Panc1 (cell line): ENCODE measurements at regions not wholly inside any gene's neighbourhood (a gene's known extent, or its start where the extent isn't known, plus 50 kb on each side); places are given as distances from the start of the nearest gene placed in this dataset.

ENCODE experiments used
- ATAC-seq: fragments of 200-7000 bp; cut with Tn5 transposase; 2 replicates; pipeline ENCODE4 v1.9.1; 2020; ENCODE audit warnings: mild to moderate bottlenecking, moderate library complexity
- BruUV-seq: library from RNA; stranded (reverse); fragments of 400-500 nt; replicated peaks from 2 replicates; lab custom pipeline; 2021; lab: Mats Ljungman, UMichigan
- CTCF ChIA-PET: fragments of 300-600 bp; sonication (Branson Sonifier 250); formaldehyde crosslinking; loops from one replicate; lab custom pipeline; 2022; ENCODE audit warnings: antibody characterized with exemption; lab: Charles Lee
- POLR2A ChIA-PET: fragments of 300-600 bp; sonication (Branson Sonifier 250); formaldehyde crosslinking; loops from one replicate; lab custom pipeline; 2022; ENCODE audit warnings: antibody characterized with exemption; lab: Charles Lee
- DNase-seq: peaks from one replicate; pipeline ENCODE4 v3.0.0-alpha.2; 2010; ENCODE audit warnings: low read depth, low spot score
- H3K27ac ChIP-seq: 2 replicates; pipeline ENCODE4 v1.5.1; 2011; ENCODE audit warnings: mild to moderate bottlenecking, low read length, inconsistent platforms
- H3K27me3 ChIP-seq: fragments of 200-500 bp; sonication (Bioruptor generic); 2 replicates; pipeline ENCODE4 v1.6.0; 2014; ENCODE audit warnings: low read length, inconsistent platforms; ENCODE audit not compliant: control insufficient read depth, insufficient read depth
- H3K36me3 ChIP-seq: fragments of 200-500 bp; sonication (Bioruptor generic); 2 replicates; pipeline ENCODE4 v1.5.1; 2014; ENCODE audit warnings: inconsistent platforms, mild to moderate bottlenecking, low read length, moderate library complexity; ENCODE audit not compliant: control insufficient read depth, insufficient read depth
- H3K4me1 ChIP-seq: 2 replicates; pipeline ENCODE4 v1.5.1; 2011; ENCODE audit warnings: inconsistent platforms, mild to moderate bottlenecking, low read length, moderate library complexity; ENCODE audit not compliant: control insufficient read depth, insufficient read depth
- H3K4me3 ChIP-seq, 2 experiments: 2 replicates each; pipeline ENCODE4 v1.5.1; 2011 to 2012; ENCODE audit warnings: low read depth in 2 of 2, low read length in 2 of 2, mild to moderate bottlenecking in 2 of 2, inconsistent platforms in 1 of 2, moderate library complexity in 1 of 2
- H3K9me3 ChIP-seq: fragments of 200-500 bp; sonication (Bioruptor generic); 2 replicates; pipeline ENCODE4 v1.5.1; 2014; ENCODE audit warnings: low read depth, mild to moderate bottlenecking, inconsistent platforms, low read length, moderate library complexity; ENCODE audit not compliant: control insufficient read depth, insufficient read depth
- CTCF ChIP-seq: fragments of 450-650 bp; IDR thresholded peaks from 2 replicates; pipeline ENCODE4 v1.5.1; 2017; ENCODE audit warnings: mild to moderate bottlenecking
- POLR2AphosphoS5 ChIP-seq: IDR thresholded peaks from 2 replicates; pipeline ENCODE4 v1.6.1; 2012; ENCODE audit warnings: mild to moderate bottlenecking, low read depth, low read length, moderate library complexity
- REST ChIP-seq, 2 experiments: IDR thresholded peaks; 2 replicates each; pipeline ENCODE4 v1.6.1; 2011 to 2012; ENCODE audit warnings: low read depth in 2 of 2, control low read depth in 1 of 2, low read length in 1 of 2, mild to moderate bottlenecking in 1 of 2, moderate library complexity in 1 of 2; ENCODE audit not compliant: insufficient read depth in 1 of 2
- SIN3A ChIP-seq: IDR thresholded peaks from 2 replicates; pipeline ENCODE4 v1.6.1; 2012; ENCODE audit warnings: low read depth, mild to moderate bottlenecking, low read length, moderate library complexity, borderline replicate concordance; ENCODE audit not compliant: insufficient read depth
- TCF7L2 ChIP-seq: IDR thresholded peaks from 2 replicates; pipeline ENCODE4 v1.6.1; 2011; ENCODE audit warnings: mild to moderate bottlenecking, low read depth, low read length, inconsistent platforms
- in situ Hi-C: cut with HindIII; loops from 2 replicates; pipeline ENCODE4 v1.10.0; 2016; ENCODE audit warnings: low sequenced_read_pairs, low pct_unique_long_range_greater_than_20kb
- intact Hi-C: fragments of 100-400 bp; cut with micrococcal nuclease; formaldehyde crosslinking; loops from one replicate; pipeline ENCODE4 v1.10.0; 2022; ENCODE audit not compliant: unreplicated experiment

- no peak overlapping the region for H3K27ac ChIP-seq
- intact Hi-C loops (no loop called here), in situ Hi-C loops (no loop called here)
- no peak for ATAC-seq
- no TSS peak for BruUV-seq
- H3K4me1 ChIP-seq = no peaks in the 10 kb centered on the region
- DNase-seq = no peak
- POLR2A ChIA-PET = no interaction called here
- H3K4me3 ChIP-seq = no peak overlapping the region
- no peaks in the 10 kb centered on the region for H3K36me3 ChIP-seq
- no peak for TF ChIP-seq SIN3A
- no peak for TF ChIP-seq REST (IDR thresholded peaks at IDR 0.05; ENCODE audit: insufficient read depth in 1 of 2, low read depth in 2 of 2, low read length in 1 of 2)
- no peak for TF ChIP-seq TCF7L2
- TF ChIP-seq POLR2AphosphoS5 = no peak
- H3K9me3 ChIP-seq = no peaks in the 10 kb centered on the region
- CTCF ChIA-PET = no interaction called here
- no peaks in the 10 kb centered on the region for H3K27me3 ChIP-seq
These were observed 57.8 kb upstream of the ST8SIA3 start for GRCh38 chr18:57294547-57294946.

- H3K9me3 ChIP-seq = no peaks in the 10 kb centered on the region
- intact Hi-C loops (no loop called here), in situ Hi-C loops (no loop called here)
- H3K27ac ChIP-seq = no peak overlapping the region
- no peaks in the 10 kb centered on the region for H3K27me3 ChIP-seq
- POLR2A ChIA-PET = no interaction called here
- CTCF ChIA-PET = no interaction called here
- no peak overlapping the region for H3K4me3 ChIP-seq
- H3K4me1 ChIP-seq = no peaks in the 10 kb centered on the region
- no TSS peak for BruUV-seq
- TF ChIP-seq POLR2AphosphoS5 = no peak
- no peak for TF ChIP-seq SIN3A
- TF ChIP-seq CTCF = no peak
- no peak for TF ChIP-seq TCF7L2
- TF ChIP-seq REST (IDR thresholded peaks at IDR 0.05; ENCODE audit: insufficient read depth in 1 of 2, low read depth in 2 of 2, low read length in 1 of 2) = no peak
- no peak for ATAC-seq
- no peaks in the 10 kb centered on the region for H3K36me3 ChIP-seq
- no peak for DNase-seq
These were observed 56.0 kb upstream of the ST8SIA3 start for GRCh38 chr18:57296336-57296735.
